ENCODE measurements at regions not wholly inside any gene's neighbourhood (a gene's known extent, or its start where the extent isn't known, plus 50 kb on each side); places are given as distances from the start of the nearest gene placed in this dataset.
"Not testable (repeated sequence)": the region's sequence is repeated elsewhere in the genome, so short reads cannot be mapped to it uniquely, and the experiment has no call there.

DNA sequence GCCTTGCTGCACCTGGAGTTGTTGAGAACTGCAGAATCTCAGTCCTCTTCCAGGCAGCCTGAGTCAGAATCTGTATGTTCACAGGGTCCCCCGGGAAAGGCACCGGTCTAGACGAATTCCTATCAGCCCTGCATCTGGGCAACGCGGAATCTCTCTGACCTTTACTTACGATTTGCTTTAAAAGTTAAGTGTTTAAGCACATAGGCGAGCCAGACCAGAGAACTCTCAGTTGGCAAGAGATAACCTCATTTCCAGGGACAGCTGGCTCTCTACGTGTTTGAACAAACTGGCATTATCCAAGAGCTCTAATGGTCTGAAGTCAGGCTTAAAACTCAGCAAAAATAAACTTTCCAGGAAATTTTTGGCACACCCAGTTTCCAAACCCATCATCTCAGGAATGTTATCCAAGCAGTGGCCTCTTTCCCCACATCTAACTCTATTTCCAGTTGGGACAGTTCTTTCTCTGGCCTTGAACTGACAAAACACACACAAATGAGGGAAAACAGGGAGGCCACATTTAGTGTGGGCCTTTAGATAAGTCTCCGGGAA is 53.4 kb downstream of the HES1 start:
- in situ Hi-C loops (cut with HindIII; ENCODE audit: low pct_ligation_motif_present, low pct_unique_long_range_greater_than_20kb, low sequenced_read_pairs) = no loop called here
- DNase-seq = no peak

DNA sequence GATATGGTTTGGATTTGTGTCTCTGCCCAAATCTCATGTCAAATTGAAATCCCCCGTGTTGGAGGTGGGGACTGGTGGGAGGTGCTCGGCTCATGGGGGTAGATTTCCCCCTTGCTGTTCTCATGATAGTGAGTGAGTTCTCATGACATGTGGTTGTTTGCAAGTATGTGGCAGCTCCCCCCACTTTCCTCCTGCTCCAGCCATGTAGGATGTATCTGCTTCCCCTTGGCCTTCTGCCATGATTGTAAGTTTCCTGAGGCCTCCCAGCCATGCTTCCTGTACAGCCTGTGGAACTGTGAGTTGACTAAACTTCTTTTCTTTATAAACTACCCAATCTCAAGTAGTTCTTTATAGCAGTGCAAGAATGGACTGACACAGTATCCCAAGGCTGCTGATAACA is 55.9 kb downstream of the HES1 start:
- DNase-seq; in situ Hi-C loops (cut with HindIII; ENCODE audit: low pct_ligation_motif_present, low pct_unique_long_range_greater_than_20kb, low sequenced_read_pairs): not testable (repeated sequence)

DNA sequence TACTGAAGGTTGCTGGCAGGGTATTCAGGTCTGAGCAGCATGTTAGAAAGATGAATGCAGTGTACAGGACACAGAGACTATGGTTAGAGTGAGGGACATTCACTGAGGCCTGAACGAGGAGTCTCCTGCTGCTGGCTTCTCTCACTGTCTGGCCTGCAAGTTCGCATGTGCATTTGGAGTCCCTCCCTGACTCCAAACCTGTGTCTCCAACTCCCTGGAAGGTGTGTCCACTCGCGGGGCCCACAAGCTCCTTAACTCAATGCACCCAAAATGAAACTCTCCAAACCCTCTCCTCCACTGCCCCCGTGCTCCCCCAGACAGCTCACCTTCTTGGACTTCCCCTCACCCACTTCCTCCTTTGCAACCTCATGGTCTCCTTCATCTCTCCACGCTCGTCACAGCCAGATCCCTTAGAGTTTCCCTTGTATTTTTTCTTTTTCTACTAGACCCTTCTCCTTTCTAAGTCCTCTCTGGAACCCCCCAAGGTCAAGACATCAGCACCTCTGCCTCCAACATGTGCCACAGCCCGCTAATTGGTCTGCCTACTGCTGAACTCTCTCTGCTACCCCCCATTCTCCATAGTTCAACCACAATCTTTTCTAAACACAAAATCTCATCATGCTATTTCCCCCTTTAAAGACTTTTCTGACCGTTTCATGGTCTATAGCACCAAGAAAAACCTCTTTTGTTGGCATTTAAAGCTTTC is 58.3 kb downstream of the HES1 start:
- in situ Hi-C loops (cut with HindIII; ENCODE audit: low pct_ligation_motif_present, low pct_unique_long_range_greater_than_20kb, low sequenced_read_pairs) = no loop called here
- DNase-seq = no peak

DNA sequence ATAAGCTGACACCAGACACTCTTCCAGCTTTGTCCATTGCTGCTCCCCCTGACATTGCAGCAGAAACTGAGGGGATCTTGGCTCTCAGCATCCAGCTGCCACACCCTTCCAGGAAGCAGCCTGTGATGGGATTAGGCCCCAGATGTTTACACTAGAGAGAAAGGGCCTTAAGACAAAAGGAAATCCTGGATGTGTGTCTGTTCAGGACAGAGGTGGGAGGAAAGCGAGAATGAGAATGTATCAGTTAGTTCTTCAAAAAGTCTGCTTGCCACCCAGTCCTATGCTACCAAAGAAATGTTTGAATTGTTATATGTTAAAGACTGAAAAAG is 58.8 kb downstream of the HES1 start:
- in situ Hi-C loops (cut with HindIII; ENCODE audit: low pct_ligation_motif_present, low pct_unique_long_range_greater_than_20kb, low sequenced_read_pairs) = no loop called here
- DNase-seq = no peak

DNA sequence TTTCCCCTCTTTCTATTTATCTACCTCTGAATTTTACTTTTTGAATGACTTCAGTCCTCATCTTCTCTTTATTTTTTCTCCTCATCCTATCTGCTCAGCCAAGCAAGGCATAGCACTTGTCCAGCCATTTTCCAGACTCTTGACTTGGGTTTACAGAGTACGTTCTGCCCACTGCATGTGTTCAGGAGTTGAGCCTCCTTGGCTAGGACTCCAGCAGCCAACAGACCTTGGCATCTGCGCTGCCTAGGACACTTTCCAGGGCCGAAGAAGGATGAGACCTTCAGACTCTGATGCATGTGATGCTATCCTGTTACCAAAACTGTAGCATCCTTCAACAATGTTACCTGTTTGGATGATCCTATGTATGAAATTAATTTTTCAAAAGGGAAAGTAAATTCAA is 59.7 kb downstream of the HES1 start:
- in situ Hi-C loops (cut with HindIII; ENCODE audit: low pct_ligation_motif_present, low pct_unique_long_range_greater_than_20kb, low sequenced_read_pairs) = no loop called here
- no peak for DNase-seq

DNA sequence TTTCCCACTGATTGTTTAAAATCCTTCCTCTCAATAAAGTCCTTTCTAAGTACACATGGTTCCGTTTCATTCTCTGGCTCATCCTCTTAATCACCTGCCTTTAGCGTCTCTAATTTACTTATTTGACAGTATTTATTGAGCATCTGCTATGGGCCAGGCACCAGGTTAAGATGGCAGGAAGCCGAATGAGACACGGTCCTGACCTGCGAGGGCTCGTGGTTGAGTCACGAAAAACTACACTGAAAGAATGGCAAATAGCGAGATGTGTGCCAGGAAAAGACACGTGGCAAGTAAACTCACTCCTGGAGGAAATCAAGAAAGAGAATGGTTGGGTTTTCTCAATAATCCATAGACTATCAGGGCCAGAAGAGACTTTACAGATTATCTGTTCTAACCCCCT is 60.9 kb downstream of the HES1 start:
- in situ Hi-C loops (cut with HindIII; ENCODE audit: low pct_ligation_motif_present, low pct_unique_long_range_greater_than_20kb, low sequenced_read_pairs) = no loop called here
- no peak for DNase-seq

DNA sequence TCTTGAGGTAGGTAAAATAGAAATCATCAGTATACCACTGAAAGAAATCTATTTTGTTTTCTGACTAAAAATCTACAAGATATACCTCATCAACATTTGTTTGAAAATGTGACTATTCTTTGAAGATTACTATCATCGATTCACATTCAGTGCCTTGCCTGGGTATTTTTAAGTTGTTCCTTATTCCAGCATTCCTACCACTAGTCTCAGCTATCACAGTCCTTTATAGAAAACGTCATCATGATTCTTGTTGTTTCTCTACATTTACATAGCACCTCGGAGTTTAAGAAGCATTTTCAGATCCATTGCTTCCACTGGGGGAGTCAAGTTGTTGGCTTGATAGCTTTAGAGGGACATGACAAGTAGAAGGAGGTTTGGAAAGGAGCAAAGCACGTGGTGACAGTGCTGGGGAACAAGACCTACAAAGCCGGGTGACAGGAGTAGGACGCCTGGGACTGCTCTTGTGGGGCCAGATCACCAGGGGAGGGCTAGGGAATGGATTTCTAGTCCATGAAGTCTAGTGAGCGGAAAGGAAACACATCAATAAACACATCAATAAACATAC is 61.5 kb downstream of the HES1 start:
- DNase-seq = no peak
- in situ Hi-C loops (cut with HindIII; ENCODE audit: low pct_ligation_motif_present, low pct_unique_long_range_greater_than_20kb, low sequenced_read_pairs) = no loop called here

DNA sequence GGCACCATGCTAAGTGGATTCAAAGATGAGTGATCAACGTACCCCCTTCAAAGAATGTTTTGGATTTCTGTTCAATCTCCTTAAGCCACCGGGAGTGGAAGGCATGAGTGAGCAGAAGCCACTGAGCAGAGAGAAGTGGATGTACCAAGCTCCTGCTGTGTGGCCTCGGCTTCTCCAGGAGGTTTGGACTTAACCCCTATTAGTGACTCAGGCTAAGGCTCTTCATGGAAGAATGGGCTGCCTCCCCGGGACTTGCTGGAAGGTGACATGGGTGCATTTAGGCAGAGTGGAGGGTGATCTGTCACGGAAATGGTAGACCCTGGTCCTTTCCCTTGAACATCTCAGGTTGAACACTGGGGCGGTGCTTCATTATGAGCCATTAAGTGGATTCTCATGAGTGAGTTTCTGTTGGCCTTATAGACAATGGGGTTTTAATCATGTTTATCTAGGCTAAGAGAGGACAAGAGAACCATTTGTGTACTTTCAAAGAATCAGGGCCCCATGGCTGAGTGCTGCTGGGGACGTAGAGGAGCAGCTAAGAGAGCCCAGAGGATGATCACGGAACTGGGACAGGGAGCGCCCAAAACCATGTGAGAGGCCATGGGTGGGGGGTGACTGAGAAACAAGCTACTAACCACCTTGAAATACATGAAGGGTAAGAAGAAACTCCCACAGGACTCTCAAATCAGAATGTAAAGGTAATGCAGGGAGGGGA is 62.2 kb downstream of the HES1 start:
- in situ Hi-C loops (cut with HindIII; ENCODE audit: low pct_ligation_motif_present, low pct_unique_long_range_greater_than_20kb, low sequenced_read_pairs) = no loop called here
- DNase-seq = no peak

DNA sequence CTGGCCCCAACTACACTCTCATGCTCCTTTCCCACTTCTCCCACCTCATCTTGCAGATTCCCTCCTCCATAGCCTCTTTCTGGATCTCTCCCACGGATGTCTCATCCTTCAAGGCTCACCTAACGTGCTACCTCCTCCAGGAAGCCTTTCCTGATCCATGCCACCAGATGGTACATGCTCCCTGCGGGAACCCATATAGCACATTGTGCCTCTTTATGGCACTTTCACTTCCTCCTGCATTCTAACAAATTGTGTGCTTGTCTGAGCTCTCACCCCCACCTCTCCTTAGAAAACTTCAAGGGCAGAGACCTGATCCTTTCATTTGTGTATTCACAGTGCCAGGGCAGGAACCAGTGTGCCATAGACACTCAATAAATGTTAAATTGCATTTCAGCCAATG is 63.0 kb downstream of the HES1 start:
- in situ Hi-C loops (cut with HindIII; ENCODE audit: low pct_ligation_motif_present, low pct_unique_long_range_greater_than_20kb, low sequenced_read_pairs) = no loop called here
- no peak for DNase-seq

DNA sequence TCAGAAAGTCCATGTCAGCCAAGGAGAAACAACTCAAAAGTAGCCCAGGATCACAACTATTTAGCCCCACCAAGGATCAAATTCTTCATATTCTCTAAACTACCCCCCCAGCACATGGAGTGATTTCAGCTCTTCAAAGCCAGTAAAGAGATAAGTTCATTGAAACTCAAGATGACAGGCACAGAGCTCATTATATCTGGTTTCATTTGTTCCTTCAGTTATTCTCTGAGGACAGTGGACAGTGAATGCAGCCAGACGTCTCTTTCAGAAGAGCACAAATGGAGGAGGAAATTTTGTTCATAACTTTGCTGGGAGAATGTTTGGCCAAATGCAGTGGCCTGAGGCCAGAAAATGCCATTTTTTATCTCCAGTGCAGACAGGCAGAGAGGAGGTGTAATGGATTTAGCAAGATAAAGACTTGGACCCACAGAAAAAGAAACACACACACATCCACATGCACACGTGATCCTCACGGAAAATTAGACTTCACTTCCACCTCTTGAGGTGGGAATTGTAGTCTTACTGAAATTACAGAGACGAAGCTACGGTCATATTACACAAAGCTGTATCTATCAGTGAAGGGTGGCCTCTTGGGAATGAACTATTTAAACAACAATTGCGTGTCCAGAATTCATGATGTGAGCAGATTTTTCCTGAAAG is 64.6 kb downstream of the HES1 start:
- in situ Hi-C loops (cut with HindIII; ENCODE audit: low pct_ligation_motif_present, low pct_unique_long_range_greater_than_20kb, low sequenced_read_pairs) = no loop called here
- no peak for DNase-seq

DNA sequence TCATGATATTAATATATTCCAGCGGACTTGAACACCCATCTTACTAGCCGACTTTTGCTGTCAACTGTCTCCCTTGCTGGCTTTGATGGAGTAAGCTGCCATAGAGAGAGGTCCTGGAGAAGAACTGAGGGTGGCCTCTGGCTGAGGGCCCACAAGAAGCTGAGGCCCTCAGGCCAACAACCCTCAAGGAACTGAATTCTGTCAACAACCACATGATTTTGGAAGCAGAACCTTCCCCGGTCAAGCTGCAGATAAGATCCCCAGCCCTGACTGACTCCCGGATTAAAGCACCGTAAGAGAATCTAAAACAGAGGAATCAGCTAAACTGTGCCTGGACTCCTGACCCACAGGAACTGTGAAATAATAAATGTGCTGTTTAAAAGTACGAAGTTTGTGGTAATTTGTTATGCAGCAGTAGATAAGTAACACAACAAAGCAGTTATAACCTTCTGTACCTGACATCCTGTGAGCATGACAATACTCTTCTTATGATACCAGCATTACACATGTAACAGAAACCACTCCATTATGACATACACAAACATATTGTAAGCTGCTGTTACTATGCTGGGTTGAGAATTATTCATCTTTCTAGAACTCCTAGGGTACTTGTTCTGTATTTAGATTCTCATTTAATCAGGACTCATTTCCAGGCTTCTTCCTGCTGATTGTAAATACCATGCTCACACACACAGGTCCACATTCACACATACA is 66.2 kb downstream of the HES1 start:
- no peak for DNase-seq
- in situ Hi-C loops (cut with HindIII; ENCODE audit: low pct_ligation_motif_present, low pct_unique_long_range_greater_than_20kb, low sequenced_read_pairs) = no loop called here

DNA sequence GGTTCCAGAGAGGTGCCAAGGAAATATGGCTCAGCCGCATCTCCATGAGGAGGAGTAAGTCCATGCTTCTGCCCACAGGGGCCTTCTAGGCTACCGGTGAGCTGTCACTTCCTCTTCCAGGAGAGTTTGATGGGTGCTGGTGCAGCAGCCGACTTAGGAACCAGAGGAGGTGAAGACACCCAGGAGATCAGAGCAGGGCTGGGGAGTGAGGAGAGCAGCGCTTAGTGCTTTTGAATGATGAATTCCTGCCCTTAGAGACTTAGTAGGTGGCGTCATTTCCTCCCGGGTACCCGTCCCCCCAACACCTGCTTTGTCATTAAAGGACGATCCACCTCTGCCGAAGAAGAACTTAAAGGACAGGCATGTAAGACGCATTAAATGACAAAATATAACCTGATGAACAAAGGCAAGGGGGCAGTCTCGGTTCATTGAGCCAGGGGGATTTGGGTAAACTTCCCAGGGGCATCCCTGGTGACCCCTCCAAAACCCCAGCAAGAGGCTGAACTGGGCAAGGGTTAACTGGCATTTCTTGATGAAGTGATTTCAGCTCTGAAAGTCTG is 67.6 kb downstream of the HES1 start:
- no peak for DNase-seq
- in situ Hi-C loops (cut with HindIII; ENCODE audit: low pct_ligation_motif_present, low pct_unique_long_range_greater_than_20kb, low sequenced_read_pairs) = no loop called here

DNA sequence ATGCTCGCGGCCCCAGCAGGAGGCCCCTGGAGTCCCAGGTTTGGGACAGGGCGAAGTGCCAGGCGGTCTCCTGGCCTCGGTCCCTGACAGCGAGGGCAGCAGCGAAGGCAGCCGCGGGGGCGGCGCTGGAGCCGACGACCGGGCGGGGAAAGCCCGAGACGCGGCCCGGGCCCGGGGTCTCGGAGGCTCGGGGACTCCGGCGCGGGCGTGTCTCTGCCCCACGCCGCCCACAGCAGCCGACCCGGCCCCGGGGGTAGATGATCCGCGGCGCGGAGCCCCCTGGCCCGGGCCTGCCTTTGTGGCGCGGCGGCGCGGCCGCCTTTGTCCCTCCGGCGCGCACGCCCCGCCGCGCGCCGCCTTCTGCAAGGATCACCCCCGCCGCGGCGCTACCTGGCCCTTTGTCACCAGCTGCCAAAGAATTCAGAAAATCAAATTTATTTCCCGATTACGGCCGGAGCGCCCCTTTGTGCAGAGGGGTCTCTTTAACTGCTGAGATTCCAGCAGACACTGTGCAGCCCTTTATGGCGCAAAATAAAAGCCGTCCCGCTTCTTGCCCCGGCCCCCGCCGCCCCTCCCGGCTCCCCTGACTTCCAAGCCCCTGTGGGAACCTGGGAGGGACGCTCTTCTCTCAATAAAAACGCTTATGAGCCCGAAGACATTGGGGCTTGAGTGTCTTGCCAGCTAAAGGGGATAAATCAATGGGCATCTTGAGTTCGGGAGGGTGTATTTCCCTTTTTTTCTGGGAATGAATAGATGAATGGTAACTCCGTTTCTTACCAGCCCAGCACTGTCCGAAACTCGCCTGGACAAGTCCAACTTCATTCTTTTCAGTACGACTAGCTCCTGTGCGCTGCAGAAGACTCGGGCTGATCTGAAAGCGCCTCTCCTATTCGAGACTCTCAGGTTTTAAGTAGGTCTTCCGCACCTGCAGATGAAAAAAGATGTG is 68.4 kb downstream of the HES1 start:
- DNase-seq = no peak
- in situ Hi-C loops (cut with HindIII; ENCODE audit: low pct_ligation_motif_present, low pct_unique_long_range_greater_than_20kb, low sequenced_read_pairs) = no loop called here

DNA sequence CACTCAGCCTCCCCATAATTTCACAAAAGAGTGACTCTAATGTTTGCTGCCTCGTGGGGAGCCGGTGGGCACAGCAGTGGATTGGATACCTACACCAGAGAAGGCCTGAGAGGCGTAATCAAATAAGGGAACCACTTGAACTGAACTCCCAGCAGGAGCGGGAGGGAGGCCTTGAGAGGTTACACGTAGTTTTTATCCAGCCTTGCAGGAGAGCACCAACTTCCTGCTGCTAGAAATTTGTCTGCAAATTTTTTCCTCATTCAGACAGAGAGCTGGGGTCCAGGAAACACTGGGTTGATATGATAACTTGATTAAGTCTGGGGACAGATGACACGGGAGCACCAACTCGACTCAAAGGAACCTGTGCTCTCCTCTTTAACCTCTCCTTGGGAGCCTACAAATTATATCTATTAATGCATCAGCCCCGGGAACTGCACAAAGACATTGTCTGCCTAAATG is 69.8 kb downstream of the HES1 start:
- in situ Hi-C loops (cut with HindIII; ENCODE audit: low pct_ligation_motif_present, low pct_unique_long_range_greater_than_20kb, low sequenced_read_pairs) = no loop called here
- no peak for DNase-seq

DNA sequence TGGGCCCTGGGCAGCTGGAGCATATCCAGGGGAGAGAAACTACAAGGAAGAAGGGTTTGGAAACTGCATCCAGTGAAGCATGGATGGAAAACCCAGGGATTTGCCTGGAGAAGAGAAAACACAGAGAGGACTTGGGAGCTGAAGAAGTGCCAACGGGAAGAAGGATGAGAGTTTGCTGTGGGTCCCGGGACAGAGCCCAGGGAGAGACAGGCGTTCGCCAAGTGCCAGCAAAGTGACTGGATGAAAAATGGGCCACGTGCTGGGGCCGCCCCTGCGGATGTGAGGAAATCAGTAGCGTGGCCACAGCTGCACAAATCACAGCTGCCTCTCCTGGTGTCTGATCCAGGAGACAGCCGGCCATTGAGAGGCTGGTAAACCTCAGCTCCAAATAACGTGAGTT is 70.4 kb downstream of the HES1 start:
- DNase-seq = no peak

DNA sequence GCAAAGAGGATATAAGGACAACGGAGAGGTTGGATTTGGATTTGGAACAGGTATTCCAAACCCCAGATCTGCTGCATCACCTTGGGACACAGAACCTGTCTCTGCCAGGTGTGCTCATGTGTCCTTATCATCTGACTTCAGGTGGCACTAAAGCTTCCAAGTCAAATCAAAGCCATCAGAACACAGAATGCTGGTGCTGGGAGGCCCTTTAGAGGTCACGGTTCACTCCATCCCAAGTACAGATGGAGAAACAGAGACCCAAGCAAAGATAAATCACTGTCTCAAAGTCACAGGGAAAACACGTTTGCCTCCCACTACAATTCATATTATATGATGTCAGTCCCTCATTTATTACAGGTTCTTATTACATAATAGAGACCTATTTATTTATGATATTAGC is 72.8 kb downstream of the HES1 start:
- in situ Hi-C loops (cut with HindIII; ENCODE audit: low pct_ligation_motif_present, low pct_unique_long_range_greater_than_20kb, low sequenced_read_pairs) = no loop called here
- no peak for DNase-seq

More for the DNA sequence above, 70.4 kb downstream of the HES1 start:
- in situ Hi-C loops (cut with HindIII; ENCODE audit: low pct_ligation_motif_present, low pct_unique_long_range_greater_than_20kb, low sequenced_read_pairs) = no loop called here

DNA sequence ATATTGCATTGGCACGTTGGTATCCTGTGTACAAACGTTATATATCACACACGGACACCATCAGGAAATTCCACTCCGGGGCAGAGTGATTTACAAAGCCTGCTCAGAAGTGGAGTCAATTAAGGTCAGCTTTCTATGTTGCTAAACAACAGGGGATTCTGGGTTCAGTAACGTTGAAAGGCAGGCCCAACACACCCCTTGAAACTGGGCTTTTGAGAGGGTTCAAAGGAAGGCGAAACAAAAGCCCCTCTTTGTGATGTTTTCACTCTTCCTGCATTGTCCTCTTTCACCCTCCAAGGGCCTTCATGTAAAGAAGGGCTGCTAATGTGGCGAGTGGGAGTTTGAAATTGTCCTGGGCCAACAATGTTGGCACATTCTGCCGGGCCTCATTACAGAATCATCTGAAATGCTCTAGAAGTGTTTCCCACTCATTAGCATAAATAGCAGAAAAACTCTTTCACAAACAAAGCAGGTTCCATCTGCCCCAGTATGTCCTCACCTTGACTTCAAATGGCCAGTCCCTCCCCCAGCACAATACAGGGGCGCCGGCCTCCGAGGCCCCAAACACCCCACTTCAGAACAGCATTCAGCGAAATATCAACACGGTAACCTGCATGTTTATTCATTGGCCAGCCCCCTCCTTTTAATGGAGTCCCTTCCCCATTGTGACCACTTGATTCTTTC is 76.4 kb downstream of the HES1 start:
- no peak for DNase-seq
- in situ Hi-C loops (cut with HindIII; ENCODE audit: low pct_ligation_motif_present, low pct_unique_long_range_greater_than_20kb, low sequenced_read_pairs) = no loop called here

All from ACHN (cell line).